ENCODE measurements at regions not wholly inside any gene's neighbourhood (a gene's known extent, or its start where the extent isn't known, plus 50 kb on each side); places are given as distances from the start of the nearest gene placed in this dataset.
"Not testable (repeated sequence)": the region's sequence is repeated elsewhere in the genome, so short reads cannot be mapped to it uniquely, and the experiment has no call there.

GRCh38 chr4:125011646-125012045 is 299.1 kb upstream of the ANKRD50 start:
- H3K27ac ChIP-seq (ENCODE audit: low read depth, low read length): no peak overlapping the region
- H3K36me3 ChIP-seq (ENCODE audit: insufficient read depth, low read length): no peaks in the 10 kb centered on the region
- H3K27me3 ChIP-seq (ENCODE audit: control insufficient read depth in 1 of 2, insufficient read depth in 2 of 2, low read length in 2 of 2): no peaks in the 10 kb centered on the region
- H3K9me3 ChIP-seq (ENCODE audit: low read length): no peaks in the 10 kb centered on the region
- no peaks in the 10 kb centered on the region for H3K4me1 ChIP-seq (ENCODE audit: insufficient read depth, low read length)
- H3K9ac ChIP-seq (ENCODE audit: low read length): no peak overlapping the region
- H3K4me3 ChIP-seq (ENCODE audit: low read depth in 1 of 2, low read length in 2 of 2): no peak overlapping the region

GRCh38 chr4:125010796-125011503 is 298.4 kb upstream of the ANKRD50 start:
- Histone ChIP-seq H3K27me3 (ENCODE audit: control insufficient read depth in 1 of 2, insufficient read depth in 2 of 2, low read length in 2 of 2) (no peaks in the 10 kb centered on the region), H3K9ac (ENCODE audit: low read length) (no peak overlapping the region), H3K27ac (ENCODE audit: low read depth, low read length) (no peak overlapping the region), H3K36me3 (ENCODE audit: insufficient read depth, low read length) (no peaks in the 10 kb centered on the region), H3K4me3 (ENCODE audit: low read depth in 1 of 2, low read length in 2 of 2) (no peak overlapping the region), H3K9me3 (ENCODE audit: low read length) (no peaks in the 10 kb centered on the region), H3K4me1 (ENCODE audit: insufficient read depth, low read length) (no peaks in the 10 kb centered on the region)

GRCh38 chr4:125008676-125009075 is 296.1 kb upstream of the ANKRD50 start:
- Histone ChIP-seq H3K9me3 (ENCODE audit: low read length) (no peaks in the 10 kb centered on the region), H3K9ac (ENCODE audit: low read length) (no peak overlapping the region), H3K27me3 (ENCODE audit: control insufficient read depth in 1 of 2, insufficient read depth in 2 of 2, low read length in 2 of 2) (no peaks in the 10 kb centered on the region), H3K4me3 (ENCODE audit: low read depth in 1 of 2, low read length in 2 of 2) (no peak overlapping the region), H3K4me1 (ENCODE audit: insufficient read depth, low read length) (no peaks in the 10 kb centered on the region), H3K27ac (ENCODE audit: low read depth, low read length) (no peak overlapping the region), H3K36me3 (ENCODE audit: insufficient read depth, low read length) (no peaks in the 10 kb centered on the region)

- no peaks in the 10 kb centered on the region for H3K36me3 ChIP-seq (ENCODE audit: insufficient read depth, low read length)
- no peaks in the 10 kb centered on the region for H3K4me1 ChIP-seq (ENCODE audit: insufficient read depth, low read length)
- no peaks in the 10 kb centered on the region for H3K27me3 ChIP-seq (ENCODE audit: control insufficient read depth in 1 of 2, insufficient read depth in 2 of 2, low read length in 2 of 2)
- no peak overlapping the region for H3K27ac ChIP-seq (ENCODE audit: low read depth, low read length)
- no peak overlapping the region for H3K4me3 ChIP-seq (ENCODE audit: low read depth in 1 of 2, low read length in 2 of 2)
- no peaks in the 10 kb centered on the region for H3K9me3 ChIP-seq (ENCODE audit: low read length)
- no peak overlapping the region for H3K9ac ChIP-seq (ENCODE audit: low read length)
Observed at GRCh38 chr4:125004676-125005075, 292.1 kb upstream of the ANKRD50 start.

GRCh38 chr4:125003840-125004239 is 291.3 kb upstream of the ANKRD50 start:
- H3K36me3 ChIP-seq (ENCODE audit: insufficient read depth, low read length): no peaks in the 10 kb centered on the region
- no peak overlapping the region for H3K9ac ChIP-seq (ENCODE audit: low read length)
- no peaks in the 10 kb centered on the region for H3K4me1 ChIP-seq (ENCODE audit: insufficient read depth, low read length)
- no peaks in the 10 kb centered on the region for H3K27me3 ChIP-seq (ENCODE audit: control insufficient read depth in 1 of 2, insufficient read depth in 2 of 2, low read length in 2 of 2)
- H3K9me3 ChIP-seq (ENCODE audit: low read length): no peaks in the 10 kb centered on the region
- no peak overlapping the region for H3K4me3 ChIP-seq (ENCODE audit: low read depth in 1 of 2, low read length in 2 of 2)
- no peak overlapping the region for H3K27ac ChIP-seq (ENCODE audit: low read depth, low read length)

GRCh38 chr4:124997991-124998390 is 285.5 kb upstream of the ANKRD50 start:
- no peak overlapping the region for H3K27ac ChIP-seq (ENCODE audit: low read depth, low read length)
- H3K36me3 ChIP-seq (ENCODE audit: insufficient read depth, low read length): no peaks in the 10 kb centered on the region
- no peaks in the 10 kb centered on the region for H3K27me3 ChIP-seq (ENCODE audit: control insufficient read depth in 1 of 2, insufficient read depth in 2 of 2, low read length in 2 of 2)
- H3K4me3 ChIP-seq (ENCODE audit: low read depth in 1 of 2, low read length in 2 of 2): no peak overlapping the region
- H3K4me1 ChIP-seq (ENCODE audit: insufficient read depth, low read length): no peaks in the 10 kb centered on the region
- no peak overlapping the region for H3K9ac ChIP-seq (ENCODE audit: low read length)
- H3K9me3 ChIP-seq (ENCODE audit: low read length): no peaks in the 10 kb centered on the region

- no peaks in the 10 kb centered on the region for H3K9me3 ChIP-seq (ENCODE audit: low read length)
- H3K36me3 ChIP-seq (ENCODE audit: insufficient read depth, low read length): no peaks in the 10 kb centered on the region
- no peak overlapping the region for H3K9ac ChIP-seq (ENCODE audit: low read length)
- H3K27me3 ChIP-seq (ENCODE audit: control insufficient read depth in 1 of 2, insufficient read depth in 2 of 2, low read length in 2 of 2): no peaks in the 10 kb centered on the region
- no peaks in the 10 kb centered on the region for H3K4me1 ChIP-seq (ENCODE audit: insufficient read depth, low read length)
- no peak overlapping the region for H3K4me3 ChIP-seq (ENCODE audit: low read depth in 1 of 2, low read length in 2 of 2)
- H3K27ac ChIP-seq (ENCODE audit: low read depth, low read length): no peak overlapping the region
Observed at GRCh38 chr4:124997124-124997523, 284.6 kb upstream of the ANKRD50 start.

GRCh38 chr4:124993838-124994237 is 281.3 kb upstream of the ANKRD50 start:
- Histone ChIP-seq H3K4me3 (ENCODE audit: low read depth in 1 of 2, low read length in 2 of 2) (no peak overlapping the region), H3K9ac (ENCODE audit: low read length) (no peak overlapping the region), H3K36me3 (ENCODE audit: insufficient read depth, low read length) (no peaks in the 10 kb centered on the region), H3K9me3 (ENCODE audit: low read length) (no peaks in the 10 kb centered on the region), H3K4me1 (ENCODE audit: insufficient read depth, low read length) (no peaks in the 10 kb centered on the region), H3K27me3 (ENCODE audit: control insufficient read depth in 1 of 2, insufficient read depth in 2 of 2, low read length in 2 of 2) (no peaks in the 10 kb centered on the region), H3K27ac (ENCODE audit: low read depth, low read length) (no peak overlapping the region)

- no peak overlapping the region for H3K27ac ChIP-seq (ENCODE audit: low read depth, low read length)
- no peaks in the 10 kb centered on the region for H3K4me1 ChIP-seq (ENCODE audit: insufficient read depth, low read length)
- H3K4me3 ChIP-seq (ENCODE audit: low read depth in 1 of 2, low read length in 2 of 2): no peak overlapping the region
- H3K27me3 ChIP-seq (ENCODE audit: control insufficient read depth in 1 of 2, insufficient read depth in 2 of 2, low read length in 2 of 2): no peaks in the 10 kb centered on the region
- H3K36me3 ChIP-seq (ENCODE audit: insufficient read depth, low read length): no peaks in the 10 kb centered on the region
- no peaks in the 10 kb centered on the region for H3K9me3 ChIP-seq (ENCODE audit: low read length)
- no peak overlapping the region for H3K9ac ChIP-seq (ENCODE audit: low read length)
Observed at GRCh38 chr4:124990398-124990797, 277.9 kb upstream of the ANKRD50 start.

GRCh38 chr4:124980276-124980752 is 267.8 kb upstream of the ANKRD50 start:
- H3K36me3 ChIP-seq (ENCODE audit: insufficient read depth, low read length): no peaks in the 10 kb centered on the region
- H3K27ac ChIP-seq (ENCODE audit: low read depth, low read length): no peak overlapping the region
- no peaks in the 10 kb centered on the region for H3K4me1 ChIP-seq (ENCODE audit: insufficient read depth, low read length)
- no peaks in the 10 kb centered on the region for H3K27me3 ChIP-seq (ENCODE audit: control insufficient read depth in 1 of 2, insufficient read depth in 2 of 2, low read length in 2 of 2)
- no peak overlapping the region for H3K4me3 ChIP-seq (ENCODE audit: low read depth in 1 of 2, low read length in 2 of 2)
- no peaks in the 10 kb centered on the region for H3K9me3 ChIP-seq (ENCODE audit: low read length)
- no peak overlapping the region for H3K9ac ChIP-seq (ENCODE audit: low read length)

GRCh38 chr4:124978536-124978935 is 266.0 kb upstream of the ANKRD50 start:
- H3K4me3 ChIP-seq (ENCODE audit: low read depth in 1 of 2, low read length in 2 of 2); H3K27ac ChIP-seq (ENCODE audit: low read depth, low read length); H3K9ac ChIP-seq (ENCODE audit: low read length); H3K4me1 ChIP-seq (ENCODE audit: insufficient read depth, low read length); H3K36me3 ChIP-seq (ENCODE audit: insufficient read depth, low read length); H3K9me3 ChIP-seq (ENCODE audit: low read length); H3K27me3 ChIP-seq (ENCODE audit: control insufficient read depth in 1 of 2, insufficient read depth in 2 of 2, low read length in 2 of 2): not testable (repeated sequence)

GRCh38 chr4:124977045-124977444 is 264.5 kb upstream of the ANKRD50 start:
- Histone ChIP-seq H3K4me3 (ENCODE audit: low read depth in 1 of 2, low read length in 2 of 2) (no peak overlapping the region), H3K36me3 (ENCODE audit: insufficient read depth, low read length) (no peaks in the 10 kb centered on the region), H3K4me1 (ENCODE audit: insufficient read depth, low read length) (no peaks in the 10 kb centered on the region), H3K9me3 (ENCODE audit: low read length) (no peaks in the 10 kb centered on the region), H3K9ac (ENCODE audit: low read length) (no peak overlapping the region), H3K27me3 (ENCODE audit: control insufficient read depth in 1 of 2, insufficient read depth in 2 of 2, low read length in 2 of 2) (no peaks in the 10 kb centered on the region), H3K27ac (ENCODE audit: low read depth, low read length) (no peak overlapping the region)
